IgD-negative memory B cell (primary cell): ENCODE measurements at regions not wholly inside any gene's neighbourhood (a gene's known extent, or its start where the extent isn't known, plus 50 kb on each side); places are given as distances from the start of the nearest gene placed in this dataset.

ENCODE experiments used
- H3K27ac Mint-ChIP-seq, 3 donors: one replicate each; pipeline ENCODE4 v1.8.0; 2020 to 2022; ENCODE audit warnings: mild to moderate bottlenecking in 3 of 3, mixed read lengths in 3 of 3, moderate library complexity in 1 of 3
- H3K27me3 Mint-ChIP-seq: one replicate; pipeline ENCODE4 v1.8.0; 2021; ENCODE audit warnings: mixed read lengths
- H3K36me3 Mint-ChIP-seq: one replicate; pipeline ENCODE4 v1.8.0; 2020; ENCODE audit warnings: mild to moderate bottlenecking, mixed read lengths
- H3K4me1 Mint-ChIP-seq, 3 donors: one replicate each; pipeline ENCODE4 v1.8.0; 2020 to 2022; ENCODE audit warnings: mixed read lengths in 3 of 3, mild to moderate bottlenecking in 1 of 3
- H3K4me3 Mint-ChIP-seq, 4 donors: one replicate each; pipeline ENCODE4 v1.8.0; 2020 to 2022; ENCODE audit warnings: mild to moderate bottlenecking in 4 of 4, mixed read lengths in 4 of 4, moderate library complexity in 3 of 4
- H3K9me3 Mint-ChIP-seq, 3 donors: one replicate each; pipeline ENCODE4 v1.8.0; 2020 to 2021; ENCODE audit warnings: mixed read lengths in 3 of 3, mild to moderate bottlenecking in 1 of 3

- H3K4me1 Mint-ChIP-seq, result no peaks in the 10 kb centered on the region
- H3K4me3 Mint-ChIP-seq, result no peak overlapping the region
- H3K36me3 Mint-ChIP-seq, result no peaks in the 10 kb centered on the region
- no peak overlapping the region for H3K27ac Mint-ChIP-seq
- peaks cover 6% of the 10 kb centered on the region for H3K27me3 Mint-ChIP-seq
- H3K9me3 Mint-ChIP-seq, result no peaks in the 10 kb centered on the region
Measured at GRCh38 chr16:66315210-66315825, 51.2 kb upstream of the CDH5 start.

GRCh38 chr16:66311306-66311705, 55.2 kb upstream of the CDH5 start:
- no peak overlapping the region for H3K27ac Mint-ChIP-seq
- H3K36me3 Mint-ChIP-seq, result no peaks in the 10 kb centered on the region
- no peak overlapping the region for H3K4me3 Mint-ChIP-seq
- H3K27me3 Mint-ChIP-seq, result peaks cover 3% of the 10 kb centered on the region
- H3K4me1 Mint-ChIP-seq, result no peaks in the 10 kb centered on the region
- H3K9me3 Mint-ChIP-seq, result no peaks in the 10 kb centered on the region

DNA sequence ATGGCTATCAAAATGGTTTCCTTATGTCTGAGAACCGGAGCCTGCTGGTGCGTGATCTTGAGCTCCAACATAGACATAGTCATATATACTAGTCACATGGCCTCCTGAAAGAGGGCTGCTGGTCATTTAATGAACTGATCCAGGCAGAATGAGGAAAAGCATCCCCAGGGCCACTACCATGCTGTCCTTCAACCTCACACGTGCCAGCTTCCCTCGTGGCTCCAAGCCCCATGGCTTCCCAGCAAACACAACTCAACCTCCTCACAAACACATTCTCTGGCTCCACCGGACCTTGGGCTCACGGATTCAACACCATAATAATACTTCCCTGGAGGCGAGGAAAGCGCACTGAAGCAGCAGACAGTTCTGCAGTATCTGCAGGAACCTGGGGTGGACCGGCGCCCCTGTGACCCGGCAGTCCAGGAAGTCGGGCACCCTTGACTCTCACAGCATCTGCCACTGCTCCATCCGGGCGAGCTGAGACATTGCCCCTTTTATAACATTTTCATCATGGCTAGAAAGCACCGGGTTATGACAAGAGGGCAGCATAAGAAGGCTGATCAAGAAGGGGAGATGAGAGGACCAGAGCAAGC, 57.2 kb upstream of the CDH5 start:
- Mint-ChIP-seq H3K4me1 (no peaks in the 10 kb centered on the region), H3K36me3 (no peaks in the 10 kb centered on the region), H3K27ac (no peak overlapping the region), H3K4me3 (no peak overlapping the region), H3K9me3 (no peaks in the 10 kb centered on the region), H3K27me3 (peaks cover 10% of the 10 kb centered on the region)

- no peaks in the 10 kb centered on the region for H3K4me1 Mint-ChIP-seq
- H3K36me3 Mint-ChIP-seq, result no peaks in the 10 kb centered on the region
- H3K9me3 Mint-ChIP-seq, result no peaks in the 10 kb centered on the region
- no peak overlapping the region for H3K27ac Mint-ChIP-seq
- peaks cover 10% of the 10 kb centered on the region for H3K27me3 Mint-ChIP-seq
- no peak overlapping the region for H3K4me3 Mint-ChIP-seq
Measured at GRCh38 chr16:66308096-66308495, 58.4 kb upstream of the CDH5 start.

GRCh38 chr16:66306366-66307150, 59.9 kb upstream of the CDH5 start:
- H3K27ac Mint-ChIP-seq, result no peak overlapping the region
- H3K4me3 Mint-ChIP-seq, result no peak overlapping the region
- no peaks in the 10 kb centered on the region for H3K4me1 Mint-ChIP-seq
- H3K27me3 Mint-ChIP-seq, result peaks cover 10% of the 10 kb centered on the region
- peaks cover 0 to 5% (median 0%) of the 10 kb centered on the region in 3 donors for H3K9me3 Mint-ChIP-seq
- H3K36me3 Mint-ChIP-seq, result no peaks in the 10 kb centered on the region

DNA sequence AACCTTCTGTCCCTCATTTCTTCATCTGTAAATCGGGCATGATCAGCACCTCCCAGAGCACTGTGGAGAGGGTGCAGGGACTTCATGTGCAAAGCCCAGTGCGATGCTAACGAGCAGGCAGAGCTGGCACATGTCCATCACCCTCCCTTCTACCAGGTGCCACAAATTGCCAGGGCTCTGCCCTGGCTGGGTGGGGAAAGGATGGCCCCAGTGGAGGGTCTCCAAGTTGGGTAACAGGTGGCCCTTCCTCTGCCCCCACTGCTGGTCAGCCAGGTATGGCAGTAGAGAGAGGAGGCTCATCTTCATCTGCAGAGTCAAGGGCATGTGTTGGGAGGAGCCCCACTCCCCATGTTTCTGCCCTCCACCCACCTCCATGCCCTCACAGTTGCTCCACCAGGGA, 61.5 kb upstream of the CDH5 start:
- Mint-ChIP-seq H3K9me3 (peaks cover 0 to 12% (median 0%) of the 10 kb centered on the region in 3 donors), H3K4me1 (no peaks in the 10 kb centered on the region), H3K27ac (no peak overlapping the region), H3K27me3 (peaks cover 10% of the 10 kb centered on the region), H3K36me3 (no peaks in the 10 kb centered on the region), H3K4me3 (no peak overlapping the region)

GRCh38 chr16:66304151-66304550, 62.3 kb upstream of the CDH5 start:
- Mint-ChIP-seq H3K4me1 (no peaks in the 10 kb centered on the region), H3K36me3 (no peaks in the 10 kb centered on the region), H3K4me3 (no peak overlapping the region), H3K27ac (no peak overlapping the region), H3K9me3 (peaks cover 0 to 12% (median 1%) of the 10 kb centered on the region in 3 donors), H3K27me3 (peaks cover 10% of the 10 kb centered on the region)

- Mint-ChIP-seq H3K27ac (no peak overlapping the region), H3K27me3 (peaks cover 2% of the 10 kb centered on the region), H3K4me1 (no peaks in the 10 kb centered on the region), H3K9me3 (peaks cover 0 to 14% (median 4%) of the 10 kb centered on the region in 3 donors), H3K4me3 (no peak overlapping the region), H3K36me3 (no peaks in the 10 kb centered on the region)
Measured at GRCh38 chr16:66300501-66300900, 66.0 kb upstream of the CDH5 start.

DNA sequence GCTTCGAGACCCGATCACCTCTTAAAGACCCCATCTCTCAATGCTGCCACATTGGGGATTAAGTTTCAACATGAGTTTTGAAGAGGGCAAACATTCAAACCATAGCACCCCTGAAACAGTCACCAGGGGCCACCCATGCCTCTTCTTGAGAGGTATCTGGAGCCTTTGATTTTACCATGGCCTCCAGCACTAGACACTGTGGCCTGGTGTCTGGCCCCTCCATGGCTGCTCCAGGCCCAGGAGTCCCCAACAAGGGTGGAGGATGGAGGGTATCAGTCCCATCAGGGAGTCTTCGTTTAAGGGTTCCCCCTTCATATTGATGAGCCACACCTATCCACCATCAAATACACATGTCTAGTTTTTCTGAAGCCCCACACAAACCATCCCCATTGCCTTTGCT, 66.5 kb upstream of the CDH5 start:
- H3K4me1 Mint-ChIP-seq, result no peaks in the 10 kb centered on the region
- H3K27ac Mint-ChIP-seq, result no peak overlapping the region
- no peaks in the 10 kb centered on the region for H3K36me3 Mint-ChIP-seq
- H3K27me3 Mint-ChIP-seq, result peaks cover 2% of the 10 kb centered on the region
- H3K9me3 Mint-ChIP-seq, result peaks cover 0 to 14% (median 4%) of the 10 kb centered on the region in 3 donors
- H3K4me3 Mint-ChIP-seq, result peak overlapping the region in 1 of 4 donors; percentile 58

DNA sequence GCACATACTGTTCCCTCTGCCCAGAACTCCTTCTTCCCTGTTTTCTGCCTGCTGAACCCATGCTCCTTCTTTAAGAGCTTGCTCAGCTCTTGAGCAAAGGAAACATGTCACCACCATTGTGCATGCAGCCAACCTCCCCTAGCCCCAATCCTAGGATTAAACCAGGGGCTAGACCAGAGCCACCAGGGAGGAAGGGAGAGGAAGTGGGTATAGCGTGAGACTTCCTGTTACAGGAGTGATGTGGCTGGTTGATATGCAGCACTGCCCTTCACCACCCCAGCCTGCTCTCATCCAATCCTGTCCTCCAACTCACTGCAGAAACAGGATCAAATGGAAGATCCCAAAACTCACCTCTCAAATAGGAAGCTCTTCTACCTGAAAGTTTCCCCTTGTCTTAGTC, 67.1 kb upstream of the CDH5 start:
- H3K27ac Mint-ChIP-seq, result no peak overlapping the region
- H3K9me3 Mint-ChIP-seq, result peaks cover 0 to 14% (median 4%) of the 10 kb centered on the region in 3 donors
- H3K4me3 Mint-ChIP-seq, result no peak overlapping the region
- no peaks in the 10 kb centered on the region for H3K4me1 Mint-ChIP-seq
- peaks cover 2% of the 10 kb centered on the region for H3K27me3 Mint-ChIP-seq
- no peaks in the 10 kb centered on the region for H3K36me3 Mint-ChIP-seq

DNA sequence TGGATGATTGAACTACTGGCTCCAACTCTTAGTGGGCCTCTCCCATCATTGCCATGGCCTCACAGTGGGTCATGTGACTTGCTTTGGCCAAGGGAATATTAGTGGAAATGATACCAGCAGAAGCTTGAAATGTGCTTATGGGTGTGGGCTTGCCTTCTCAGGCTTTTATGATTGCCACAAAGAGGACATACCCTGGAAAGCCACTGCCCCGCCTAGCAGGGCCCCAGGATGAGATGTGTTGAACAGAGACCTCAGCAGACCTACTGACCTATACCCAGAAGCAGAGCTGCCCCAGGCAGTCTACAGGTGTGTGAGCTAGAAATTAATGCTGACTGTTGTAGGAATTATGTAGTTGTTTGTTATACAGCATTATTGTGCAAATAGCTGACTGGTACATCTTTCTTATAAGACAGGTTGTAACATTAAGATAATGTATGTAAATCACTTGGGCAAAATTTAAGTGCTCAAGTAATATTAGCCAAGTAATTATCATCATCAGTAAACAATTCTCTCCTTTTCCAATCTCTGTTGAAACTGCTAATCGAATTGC, 67.8 kb upstream of the CDH5 start:
- Mint-ChIP-seq H3K9me3 (peaks cover 0 to 14% (median 4%) of the 10 kb centered on the region in 3 donors), H3K4me3 (no peak overlapping the region), H3K36me3 (peaks cover 1% of the 10 kb centered on the region), H3K4me1 (no peaks in the 10 kb centered on the region), H3K27ac (no peak overlapping the region), H3K27me3 (peaks cover 2% of the 10 kb centered on the region)

- Mint-ChIP-seq H3K4me1 (no peaks in the 10 kb centered on the region), H3K4me3 (no peak overlapping the region), H3K27ac (no peak overlapping the region), H3K36me3 (peaks cover 1% of the 10 kb centered on the region), H3K27me3 (peaks cover 2% of the 10 kb centered on the region), H3K9me3 (peaks cover 0 to 14% (median 4%) of the 10 kb centered on the region in 3 donors)
Measured at GRCh38 chr16:66298006-66298405, 68.5 kb upstream of the CDH5 start.

DNA sequence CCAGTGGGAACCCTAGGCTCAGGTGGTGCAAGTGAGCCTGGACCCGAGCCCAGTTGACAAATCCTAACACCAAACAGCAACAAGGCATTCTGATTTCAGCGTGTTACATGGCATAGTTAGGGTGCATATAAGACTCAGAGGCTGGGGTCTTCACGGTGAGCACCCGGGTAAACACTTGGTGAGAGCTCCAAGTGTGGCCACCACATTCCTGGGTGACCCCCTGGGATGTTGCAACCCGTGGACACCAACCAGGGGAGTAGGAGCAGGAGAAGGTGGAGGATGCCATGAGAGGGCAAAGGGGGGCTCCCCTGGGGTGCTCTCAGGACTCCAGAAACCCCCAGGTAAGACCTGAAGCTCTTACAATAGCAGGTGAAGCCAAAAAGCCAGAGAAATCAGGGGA, 69.9 kb upstream of the CDH5 start:
- H3K27ac Mint-ChIP-seq, result no peak overlapping the region
- peaks cover 2% of the 10 kb centered on the region for H3K27me3 Mint-ChIP-seq
- peaks cover 1% of the 10 kb centered on the region for H3K36me3 Mint-ChIP-seq
- H3K4me1 Mint-ChIP-seq, result no peaks in the 10 kb centered on the region
- no peak overlapping the region for H3K4me3 Mint-ChIP-seq
- peaks cover 0 to 9% (median 4%) of the 10 kb centered on the region in 3 donors for H3K9me3 Mint-ChIP-seq

DNA sequence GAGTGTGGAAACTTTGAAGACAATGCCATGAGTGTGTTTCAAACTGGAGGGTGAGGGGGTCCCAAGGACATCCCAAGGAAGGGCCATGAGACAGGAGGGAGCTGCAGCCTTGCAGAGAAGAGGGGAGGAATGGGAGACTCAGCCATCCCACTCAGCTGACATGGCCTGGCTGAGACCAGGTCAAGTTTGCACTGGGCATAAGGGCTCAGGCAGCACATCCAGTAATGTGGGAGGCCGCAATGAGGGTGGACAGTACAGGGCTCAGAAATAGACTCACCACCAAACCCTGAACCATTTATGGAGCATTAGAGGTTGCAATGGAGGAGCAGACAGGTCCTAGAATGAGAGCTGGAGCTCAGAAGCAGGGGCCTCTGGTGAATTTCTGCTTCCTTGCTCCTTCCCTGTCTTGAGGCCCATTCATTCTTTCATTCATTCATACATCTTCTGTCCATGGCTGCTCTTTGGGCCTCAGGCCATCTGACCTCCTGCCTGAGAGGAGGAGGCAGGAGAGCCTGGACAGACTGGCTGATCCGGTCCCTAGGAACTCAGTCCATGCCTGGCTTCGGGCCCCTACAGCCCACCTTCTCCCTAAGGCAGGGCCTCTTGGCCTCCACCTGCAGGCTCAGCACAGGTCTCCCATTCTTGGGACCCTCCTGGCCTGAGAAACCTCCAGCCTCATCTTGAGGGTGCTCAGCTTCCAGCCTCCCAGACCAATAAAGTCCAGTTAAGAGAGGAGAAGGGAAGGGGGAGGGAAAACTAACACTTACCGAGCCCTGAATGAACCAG, 70.5 kb upstream of the CDH5 start:
- peaks cover 1% of the 10 kb centered on the region for H3K36me3 Mint-ChIP-seq
- H3K4me3 Mint-ChIP-seq, result no peak overlapping the region
- H3K9me3 Mint-ChIP-seq, result peaks cover 0 to 6% (median 4%) of the 10 kb centered on the region in 3 donors
- H3K27ac Mint-ChIP-seq, result no peak overlapping the region
- H3K27me3 Mint-ChIP-seq, result peaks cover 2% of the 10 kb centered on the region
- H3K4me1 Mint-ChIP-seq, result no peaks in the 10 kb centered on the region

GRCh38 chr16:66295213-66295612, 71.3 kb upstream of the CDH5 start:
- Mint-ChIP-seq H3K9me3 (peaks cover 0 to 4% (median 2%) of the 10 kb centered on the region in 3 donors), H3K4me3 (no peak overlapping the region), H3K36me3 (peaks cover 1% of the 10 kb centered on the region), H3K4me1 (no peaks in the 10 kb centered on the region), H3K27me3 (peaks cover 2% of the 10 kb centered on the region), H3K27ac (no peak overlapping the region)
